ENCODE measurements at regions not wholly inside any gene's neighbourhood (a gene's known extent, or its start where the extent isn't known, plus 50 kb on each side); places are given as distances from the start of the nearest gene placed in this dataset.

GRCh38 chr17:69609473-69610305 lies 195.2 kb downstream of the MAP2K6 start:
- TF ChIP-seq EP300 (IDR thresholded peaks at IDR 0.05) (no peak), POLR2A (IDR thresholded peaks at IDR 0.05) (no peak), CTCF (IDR thresholded peaks at IDR 0.05) (no peak)

All from ovary (tissue), 3 donors.